ENCODE measurements at regions not wholly inside any gene's neighbourhood (a gene's known extent, or its start where the extent isn't known, plus 50 kb on each side); places are given as distances from the start of the nearest gene placed in this dataset.

DNA sequence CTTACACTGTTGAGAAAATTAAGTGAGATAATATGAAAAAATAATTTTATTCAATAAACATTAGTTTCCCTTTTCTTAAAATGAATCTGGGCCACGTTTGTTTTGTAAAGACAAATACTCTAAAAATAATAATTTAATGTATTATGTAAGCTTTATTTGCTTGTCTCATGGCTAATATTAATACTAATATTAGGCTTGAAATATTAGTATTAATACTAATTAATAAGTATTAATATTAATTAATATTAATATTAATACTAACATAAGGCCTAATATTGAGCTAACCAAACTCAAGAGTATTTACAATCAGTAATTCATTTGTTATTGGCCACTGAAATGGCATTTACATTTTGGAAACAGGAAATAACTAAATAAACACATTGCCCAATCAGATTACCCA is 280.1 kb upstream of the ESRRG start:
- no peaks in the 10 kb centered on the region for H3K4me1 ChIP-seq (ENCODE audit: insufficient read depth, low read length)
- no peak for FAIRE-seq
- no peaks in the 10 kb centered on the region for H3K27me3 Mint-ChIP-seq (ENCODE audit: low read depth, unreplicated experiment)
- H2AFZ ChIP-seq (ENCODE audit: low read depth, low read length), result no peak overlapping the region
- no peaks in the 10 kb centered on the region for H4K20me1 ChIP-seq (ENCODE audit: insufficient read depth, low read length)
- H3K4me3 ChIP-seq (ENCODE audit: insufficient read depth, low read depth, low read length), result no peak overlapping the region
- no peaks in the 10 kb centered on the region for H3K4me1 Mint-ChIP-seq (ENCODE audit: low read depth, unreplicated experiment)
- H3K27me3 ChIP-seq (ENCODE audit: insufficient read depth, low read length), result no peaks in the 10 kb centered on the region
- H3K36me3 ChIP-seq (ENCODE audit: insufficient read depth, low read length), result no peaks in the 10 kb centered on the region
- no peaks in the 10 kb centered on the region for H3K36me3 Mint-ChIP-seq (ENCODE audit: low read depth, unreplicated experiment)
- no peak overlapping the region for H3K4me3 Mint-ChIP-seq (ENCODE audit: unreplicated experiment)
- H3K9me3 Mint-ChIP-seq (ENCODE audit: unreplicated experiment), result no peaks in the 10 kb centered on the region
- no peak for TF ChIP-seq EZH2 (IDR thresholded peaks at IDR 0.05; ENCODE audit: insufficient read depth, low read length)
- TF ChIP-seq, protein P1, sequence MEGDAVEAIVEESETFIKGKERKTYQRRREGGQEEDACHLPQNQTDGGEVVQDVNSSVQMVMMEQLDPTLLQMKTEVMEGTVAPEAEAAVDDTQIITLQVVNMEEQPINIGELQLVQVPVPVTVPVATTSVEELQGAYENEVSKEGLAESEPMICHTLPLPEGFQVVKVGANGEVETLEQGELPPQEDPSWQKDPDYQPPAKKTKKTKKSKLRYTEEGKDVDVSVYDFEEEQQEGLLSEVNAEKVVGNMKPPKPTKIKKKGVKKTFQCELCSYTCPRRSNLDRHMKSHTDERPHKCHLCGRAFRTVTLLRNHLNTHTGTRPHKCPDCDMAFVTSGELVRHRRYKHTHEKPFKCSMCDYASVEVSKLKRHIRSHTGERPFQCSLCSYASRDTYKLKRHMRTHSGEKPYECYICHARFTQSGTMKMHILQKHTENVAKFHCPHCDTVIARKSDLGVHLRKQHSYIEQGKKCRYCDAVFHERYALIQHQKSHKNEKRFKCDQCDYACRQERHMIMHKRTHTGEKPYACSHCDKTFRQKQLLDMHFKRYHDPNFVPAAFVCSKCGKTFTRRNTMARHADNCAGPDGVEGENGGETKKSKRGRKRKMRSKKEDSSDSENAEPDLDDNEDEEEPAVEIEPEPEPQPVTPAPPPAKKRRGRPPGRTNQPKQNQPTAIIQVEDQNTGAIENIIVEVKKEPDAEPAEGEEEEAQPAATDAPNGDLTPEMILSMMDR (IDR thresholded peaks at IDR 0.05; ENCODE audit: insufficient read depth, low read depth, low read length), result no peak
- no peak overlapping the region for H3K27ac ChIP-seq (ENCODE audit: low read depth, low read length)
- H3K4me2 ChIP-seq (ENCODE audit: low read length), result no peak overlapping the region
- no peak overlapping the region for H3K27ac Mint-ChIP-seq (ENCODE audit: unreplicated experiment)
- no peaks in the 10 kb centered on the region for H3K9me3 ChIP-seq (ENCODE audit: insufficient read depth, low read depth, low read length)
- H3K79me2 ChIP-seq (ENCODE audit: insufficient read depth, low read length), result no peaks in the 10 kb centered on the region
- no peak overlapping the region for H3K9ac ChIP-seq (ENCODE audit: low read length)
- DNase-seq (ENCODE audit: low read depth), result no peak

GRCh38 chr1:216997831-216998230 is 274.6 kb upstream of the ESRRG start:
- H3K27ac ChIP-seq (ENCODE audit: low read depth, low read length), result no peak overlapping the region
- no peak for TF ChIP-seq EZH2 (IDR thresholded peaks at IDR 0.05; ENCODE audit: insufficient read depth, low read length)
- no peak overlapping the region for H3K9ac ChIP-seq (ENCODE audit: low read length)
- no peak overlapping the region for H3K4me2 ChIP-seq (ENCODE audit: low read length)
- H3K4me3 ChIP-seq (ENCODE audit: insufficient read depth, low read depth, low read length), result no peak overlapping the region
- H4K20me1 ChIP-seq (ENCODE audit: insufficient read depth, low read length), result no peaks in the 10 kb centered on the region
- no peaks in the 10 kb centered on the region for H3K4me1 ChIP-seq (ENCODE audit: insufficient read depth, low read length)
- H3K27me3 Mint-ChIP-seq (ENCODE audit: low read depth, unreplicated experiment), result no peaks in the 10 kb centered on the region
- H3K27ac Mint-ChIP-seq (ENCODE audit: unreplicated experiment), result no peak overlapping the region
- H3K79me2 ChIP-seq (ENCODE audit: insufficient read depth, low read length), result no peaks in the 10 kb centered on the region
- no peaks in the 10 kb centered on the region for H3K9me3 Mint-ChIP-seq (ENCODE audit: unreplicated experiment)
- H3K9me3 ChIP-seq (ENCODE audit: insufficient read depth, low read depth, low read length), result no peaks in the 10 kb centered on the region
- H3K36me3 Mint-ChIP-seq (ENCODE audit: low read depth, unreplicated experiment), result no peaks in the 10 kb centered on the region
- H2AFZ ChIP-seq (ENCODE audit: low read depth, low read length), result no peak overlapping the region
- H3K4me1 Mint-ChIP-seq (ENCODE audit: low read depth, unreplicated experiment), result no peaks in the 10 kb centered on the region
- no peaks in the 10 kb centered on the region for H3K27me3 ChIP-seq (ENCODE audit: insufficient read depth, low read length)
- no peak overlapping the region for H3K4me3 Mint-ChIP-seq (ENCODE audit: unreplicated experiment)
- FAIRE-seq (no peak), DNase-seq (ENCODE audit: low read depth) (no peak)
- no peaks in the 10 kb centered on the region for H3K36me3 ChIP-seq (ENCODE audit: insufficient read depth, low read length)

- Histone ChIP-seq H3K4me1 (ENCODE audit: insufficient read depth, low read length) (no peaks in the 10 kb centered on the region), H3K9me3 (ENCODE audit: insufficient read depth, low read depth, low read length) (no peaks in the 10 kb centered on the region), H3K36me3 (ENCODE audit: insufficient read depth, low read length) (no peaks in the 10 kb centered on the region), H3K9ac (ENCODE audit: low read length) (no peak overlapping the region), H4K20me1 (ENCODE audit: insufficient read depth, low read length) (no peaks in the 10 kb centered on the region), H3K4me2 (ENCODE audit: low read length) (no peak overlapping the region), H3K4me3 (ENCODE audit: insufficient read depth, low read depth, low read length) (no peak overlapping the region), H3K27ac (ENCODE audit: low read depth, low read length) (no peak overlapping the region), H3K27me3 (ENCODE audit: insufficient read depth, low read length) (no peaks in the 10 kb centered on the region), H2AFZ (ENCODE audit: low read depth, low read length) (no peak overlapping the region), H3K79me2 (ENCODE audit: insufficient read depth, low read length) (no peaks in the 10 kb centered on the region)
- Mint-ChIP-seq H3K9me3 (ENCODE audit: unreplicated experiment) (no peaks in the 10 kb centered on the region), H3K36me3 (ENCODE audit: low read depth, unreplicated experiment) (no peaks in the 10 kb centered on the region), H3K27me3 (ENCODE audit: low read depth, unreplicated experiment) (no peaks in the 10 kb centered on the region), H3K4me1 (ENCODE audit: low read depth, unreplicated experiment) (no peaks in the 10 kb centered on the region), H3K4me3 (ENCODE audit: unreplicated experiment) (no peak overlapping the region), H3K27ac (ENCODE audit: unreplicated experiment) (no peak overlapping the region)
- no peak for FAIRE-seq
- TF ChIP-seq, protein P1 (IDR thresholded peaks at IDR 0.05; ENCODE audit: insufficient read depth, low read depth, low read length), result no peak
- TF ChIP-seq EZH2 (IDR thresholded peaks at IDR 0.05; ENCODE audit: insufficient read depth, low read length), result no peak
- DNase-seq (ENCODE audit: low read depth), result no peak
Measured at GRCh38 chr1:216997069-216997468, 273.8 kb upstream of the ESRRG start.
